Mucosa of descending colon (tissue), 3 donors: ENCODE measurements at regions not wholly inside any gene's neighbourhood (a gene's known extent, or its start where the extent isn't known, plus 50 kb on each side); places are given as distances from the start of the nearest gene placed in this dataset.

Experiments used
- ATAC-seq: fragments of 200-7000 bp; cut with Tn5 transposase; one replicate; pipeline ENCODE4 v1.9.1; 2020; ENCODE audit warnings: mild to moderate bottlenecking, moderate library complexity
- DNase-seq, 3 donors: peaks; one replicate each; pipeline ENCODE4 v3.0.0-alpha.2; 2020
- H3K36me3 ChIP-seq: fragments of 200-600 bp; one replicate; pipeline ENCODE4 v1.8.0; 2021; ENCODE audit warnings: low read depth, mild to moderate bottlenecking
- H3K4me1 ChIP-seq: fragments of 200-600 bp; one replicate; pipeline ENCODE4 v1.8.0; 2021; ENCODE audit warnings: low read depth, mild to moderate bottlenecking
- H3K4me3 ChIP-seq: fragments of 200-600 bp; one replicate; pipeline ENCODE4 v1.8.0; 2021; ENCODE audit warnings: mild to moderate bottlenecking
- H3K9me3 ChIP-seq: fragments of 200-600 bp; one replicate; pipeline ENCODE4 v1.8.0; 2021; ENCODE audit warnings: mild to moderate bottlenecking
- CTCF ChIP-seq: fragments of 200-600 bp; IDR thresholded peaks from one replicate; pipeline ENCODE4 v1.8.0; 2022; ENCODE audit warnings: antibody characterized with exemption, mild to moderate bottlenecking
- intact Hi-C, 2 donors: fragments of 100-400 bp; cut with DNase I in 1 of 2; cut with micrococcal nuclease in 1 of 2; formaldehyde crosslinking; loops; one replicate each; pipeline versions ENCODE4 v1.11.0 to v1.11.1; 2022; cut with DNase I, micrococcal nuclease
- donor health status: DM: no; HTN: no; CAD: no; lungs with moderate emphysema.
- donor health status: DM: no; HTN: no; CAD: no.
- donor health status: DM: no; HTN: yes; CAD: no.

GRCh38 chr10:32167450-32167849 lies 111.2 kb upstream of the KIF5B start:
- no peak for TF ChIP-seq CTCF
- DNase-seq (no peak), ATAC-seq (no peak)
- Histone ChIP-seq H3K4me3 (no peak overlapping the region), H3K9me3 (no peaks in the 10 kb centered on the region), H3K4me1 (no peaks in the 10 kb centered on the region), H3K36me3 (no peaks in the 10 kb centered on the region)
- intact Hi-C loops, result no loop called here

- ATAC-seq (peak; percentile 47), DNase-seq (no peak)
- Histone ChIP-seq H3K4me3 (no peak overlapping the region), H3K9me3 (no peaks in the 10 kb centered on the region), H3K4me1 (no peaks in the 10 kb centered on the region), H3K36me3 (no peaks in the 10 kb centered on the region)
- TF ChIP-seq CTCF, result no peak
- intact Hi-C loops, result no loop called here
Measured at GRCh38 chr10:32166365-32166764, 110.1 kb upstream of the KIF5B start.

- peak in 2 of 3 donors; percentile 48 to 59 for DNase-seq
Measured at GRCh38 chr10:32163762-32164148, 107.5 kb upstream of the KIF5B start.

GRCh38 chr10:32163071-32163761 lies 107.0 kb upstream of the KIF5B start:
- Histone ChIP-seq H3K4me3 (no peak overlapping the region), H3K4me1 (no peaks in the 10 kb centered on the region), H3K36me3 (no peaks in the 10 kb centered on the region), H3K9me3 (no peaks in the 10 kb centered on the region)
- intact Hi-C loops, result no loop called here
- no peak for DNase-seq
- TF ChIP-seq CTCF, result no peak
- ATAC-seq, result peak; percentile 54

More at GRCh38 chr10:32163762-32164148, 107.5 kb upstream of the KIF5B start:
- Histone ChIP-seq H3K4me3 (no peak overlapping the region), H3K9me3 (no peaks in the 10 kb centered on the region), H3K4me1 (no peaks in the 10 kb centered on the region), H3K36me3 (no peaks in the 10 kb centered on the region)
- TF ChIP-seq CTCF, result no peak
- ATAC-seq, result peak; percentile 88
- intact Hi-C loops, result no loop called here

GRCh38 chr10:32161586-32161985 lies 105.4 kb upstream of the KIF5B start:
- intact Hi-C loops, result no loop called here
- no peaks in the 10 kb centered on the region for H3K9me3 ChIP-seq
- ATAC-seq (no peak), DNase-seq (no peak)
- no peak overlapping the region for H3K4me3 ChIP-seq
- no peaks in the 10 kb centered on the region for H3K36me3 ChIP-seq
- H3K4me1 ChIP-seq, result no peaks in the 10 kb centered on the region
- no peak for TF ChIP-seq CTCF

- no peaks in the 10 kb centered on the region for H3K4me1 ChIP-seq
- H3K36me3 ChIP-seq, result no peaks in the 10 kb centered on the region
- intact Hi-C loops, result no loop called here
- ATAC-seq, result no peak
- TF ChIP-seq CTCF, result no peak
- DNase-seq, result no peak
- H3K9me3 ChIP-seq, result no peaks in the 10 kb centered on the region
- no peak overlapping the region for H3K4me3 ChIP-seq
Measured at GRCh38 chr10:32160864-32161263, 104.6 kb upstream of the KIF5B start.
